H9 (cell line): ENCODE measurements at regions not wholly inside any gene's neighbourhood (a gene's known extent, or its start where the extent isn't known, plus 50 kb on each side); places are given as distances from the start of the nearest gene placed in this dataset.
A peak's percentile ranks its signal among the peaks of the same experiment; 100 is the strongest.

Experiments
- DNase-seq: peaks from one replicate; pipeline ENCODE4 v3.0.0-alpha.2; 2017
- H2AFZ ChIP-seq: one replicate; pipeline ENCODE4 v1.6.1; 2013; ENCODE audit warnings: mild to moderate bottlenecking, low read length, control low read depth, moderate library complexity
- H2AK5ac ChIP-seq: 2 replicates; pipeline ENCODE4 v1.6.1; 2013; ENCODE audit warnings: low read length, control low read depth, mixed read lengths; ENCODE audit not compliant: insufficient read length
- H2BK120ac ChIP-seq: one replicate; pipeline ENCODE4 v1.6.1; 2013; ENCODE audit warnings: low read depth, mild to moderate bottlenecking, low read length, control low read depth, inconsistent platforms; ENCODE audit not compliant: poor library complexity, severe bottlenecking
- H2BK12ac ChIP-seq: 2 replicates; pipeline ENCODE4 v1.6.1; 2013; ENCODE audit warnings: low read length, control low read depth, mixed read lengths, low read depth; ENCODE audit not compliant: insufficient read length
- H2BK15ac ChIP-seq: 2 replicates; pipeline ENCODE4 v1.6.1; 2013; ENCODE audit warnings: low read depth, low read length, control low read depth
- H2BK20ac ChIP-seq: one replicate; pipeline ENCODE4 v1.6.1; 2013; ENCODE audit warnings: low read depth, mild to moderate bottlenecking, low read length, control low read depth, inconsistent platforms; ENCODE audit not compliant: poor library complexity, severe bottlenecking
- H2BK5ac ChIP-seq: 2 replicates; pipeline ENCODE4 v1.6.1; 2013; ENCODE audit warnings: low read length, control low read depth, mixed read lengths; ENCODE audit not compliant: insufficient read length
- H3K14ac ChIP-seq: 2 replicates; pipeline ENCODE4 v1.6.1; 2013; ENCODE audit warnings: low read length, control low read depth; ENCODE audit not compliant: insufficient read depth
- H3K18ac ChIP-seq: 2 replicates; pipeline ENCODE4 v1.6.1; 2013; ENCODE audit warnings: low read depth, mild to moderate bottlenecking, mixed read lengths, low read length, control low read depth; ENCODE audit not compliant: insufficient read length
- H3K23ac ChIP-seq: 2 replicates; pipeline ENCODE4 v1.6.1; 2013; ENCODE audit warnings: low read length, control low read depth, mixed read lengths, low read depth; ENCODE audit not compliant: insufficient read length
- H3K23me2 ChIP-seq: 2 replicates; pipeline ENCODE4 v1.6.1; 2013; ENCODE audit warnings: low read depth, mild to moderate bottlenecking, mixed read lengths, low read length, control low read depth; ENCODE audit not compliant: insufficient read length, poor library complexity, severe bottlenecking
- H3K27ac ChIP-seq: 2 replicates; pipeline ENCODE4 v1.5.1; 2013; ENCODE audit warnings: low read length, control low read depth, mixed read lengths, low read depth; ENCODE audit not compliant: insufficient read length
- H3K27me3 ChIP-seq: 2 replicates; pipeline ENCODE4 v1.6.1; 2013; ENCODE audit warnings: low read length, control low read depth, inconsistent platforms; ENCODE audit not compliant: insufficient read depth
- H3K4ac ChIP-seq: 2 replicates; pipeline ENCODE4 v1.6.1; 2013; ENCODE audit warnings: low read depth, mild to moderate bottlenecking, control low read depth, inconsistent platforms, low read length, moderate library complexity
- H3K4me1 ChIP-seq: 2 replicates; pipeline ENCODE4 v1.6.1; 2013; ENCODE audit warnings: low read length, control low read depth, inconsistent platforms; ENCODE audit not compliant: insufficient read depth
- H3K4me2 ChIP-seq: 2 replicates; pipeline ENCODE4 v1.6.1; 2013; ENCODE audit warnings: low read length, control low read depth, mixed read lengths; ENCODE audit not compliant: insufficient read length, insufficient read depth
- H3K56ac ChIP-seq: 2 replicates; pipeline ENCODE4 v1.6.1; 2013; ENCODE audit warnings: low read depth, mild to moderate bottlenecking, mixed read lengths, low read length, control low read depth; ENCODE audit not compliant: insufficient read length
- H3K79me1 ChIP-seq: 2 replicates; pipeline ENCODE4 v1.6.1; 2013; ENCODE audit warnings: low read depth, mild to moderate bottlenecking, moderate library complexity, low read length, control low read depth, inconsistent platforms; ENCODE audit not compliant: insufficient read depth, poor library complexity, severe bottlenecking
- H3K79me2 ChIP-seq: 2 replicates; pipeline ENCODE4 v1.6.1; 2013; ENCODE audit warnings: low read length, control low read depth, inconsistent platforms; ENCODE audit not compliant: insufficient read depth
- H3K9ac ChIP-seq: 2 replicates; pipeline ENCODE4 v1.6.1; 2013; ENCODE audit warnings: low read length, control low read depth, mixed read lengths; ENCODE audit not compliant: insufficient read length; ENCODE audit errors: extremely low read depth
- H3K9me3 ChIP-seq: one replicate; pipeline ENCODE4 v1.6.1; 2013; ENCODE audit warnings: low read depth, low read length, inconsistent platforms; ENCODE audit not compliant: control insufficient read depth
- H3T11ph ChIP-seq: one replicate; pipeline ENCODE4 v1.6.1; 2013; ENCODE audit warnings: mild to moderate bottlenecking, low read length, control low read depth, inconsistent platforms
- H4K20me1 ChIP-seq: one replicate; pipeline ENCODE4 v1.6.1; 2013; ENCODE audit not compliant: control insufficient read depth, insufficient read length, insufficient read depth
- H4K5ac ChIP-seq: 2 replicates; pipeline ENCODE4 v1.6.1; 2013; ENCODE audit warnings: low read depth, mild to moderate bottlenecking, mixed read lengths, low read length, control low read depth; ENCODE audit not compliant: insufficient read length
- H4K8ac ChIP-seq: replicated peaks from 2 replicates; pipeline ENCODE4 v1.6.1; 2013; ENCODE audit warnings: low read length, control low read depth, mixed read lengths, low read depth; ENCODE audit not compliant: insufficient read length
- H4K91ac ChIP-seq: 2 replicates; pipeline ENCODE4 v1.6.1; 2013; ENCODE audit warnings: low read depth, mild to moderate bottlenecking, moderate library complexity, mixed read lengths, low read length, control low read depth; ENCODE audit not compliant: insufficient read length
- H3K27ac Mint-ChIP-seq, 3 experiments: 2 replicates in 2 of 3; 3 replicates in 1 of 3; pipeline ENCODE4 v1.8.0; 2020 to 2021; ENCODE audit warnings: mixed read lengths in 3 of 3, mild to moderate bottlenecking in 1 of 3, moderate library complexity in 1 of 3
- H3K27me3 Mint-ChIP-seq: 2 replicates; pipeline ENCODE4 v1.8.0; 2021; ENCODE audit warnings: low read depth, mild to moderate bottlenecking, moderate library complexity, mixed read lengths
- H3K36me3 Mint-ChIP-seq, 3 experiments: 2 replicates in 2 of 3; 3 replicates in 1 of 3; pipeline ENCODE4 v1.8.0; 2020 to 2021; ENCODE audit warnings: low read depth in 3 of 3, mixed read lengths in 3 of 3; ENCODE audit not compliant: insufficient read depth in 1 of 3
- H3K4me1 Mint-ChIP-seq, 2 experiments: 2 replicates each; pipeline ENCODE4 v1.8.0; 2020; ENCODE audit warnings: mixed read lengths in 2 of 2
- H3K4me3 Mint-ChIP-seq, 2 experiments: 2 replicates in 1 of 2; 3 replicates in 1 of 2; pipeline ENCODE4 v1.8.0; 2020 to 2021; ENCODE audit warnings: mild to moderate bottlenecking in 2 of 2, mixed read lengths in 2 of 2, moderate library complexity in 1 of 2
- H3K9me3 Mint-ChIP-seq, 2 experiments: 2 replicates in 1 of 2; 3 replicates in 1 of 2; pipeline ENCODE4 v1.8.0; 2020; ENCODE audit warnings: mild to moderate bottlenecking in 2 of 2, mixed read lengths in 2 of 2, moderate library complexity in 1 of 2
- WGBS: extraction: QIAGEN DNeasy Blood & Tissue Kit; methylation state at CpG from one replicate; pipeline ENCODE4 v1.1.7; 2013; ENCODE audit warnings: missing lambda C conversion rate, low lambda C conversion rate, mixed read lengths; ENCODE audit not compliant: insufficient read length; ENCODE audit errors: extremely low coverage; 5-methylcytosine and 5-hydroxymethylcytosine counted together
- TF ChIP-seq, protein P1 (sequence below): fragments of 200-600 bp; sonication (generic); conservative IDR thresholded peaks from 3 replicates; pipeline ENCODE4 v1.8.0; 2021; ENCODE audit warnings: antibody characterized with exemption, mild to moderate bottlenecking

- peak overlapping the region in 1 of 3 experiments; percentile 34; a peak in 2 of 7 replicates for H3K27ac Mint-ChIP-seq
- H2AFZ ChIP-seq = no peak overlapping the region
- no CpG with 5 or more reads among the region's 6 CpGs for WGBS
These were observed 135.3 kb upstream of the NEDD9 start for GRCh38 chr6:11367638-11368199.

More at GRCh38 chr6:11367638-11368199, 135.3 kb upstream of the NEDD9 start:
- Histone ChIP-seq H4K5ac (no peak overlapping the region), H3K27me3 (no peaks in the 10 kb centered on the region), H2AK5ac (no peak overlapping the region), H3K4ac (no peak overlapping the region), H3K56ac (no peak overlapping the region), H3K4me1 (no peaks in the 10 kb centered on the region), H2BK15ac (no peak overlapping the region), H3K18ac (no peak overlapping the region), H4K20me1 (no peaks in the 10 kb centered on the region), H4K8ac (no peak overlapping the region), H3K4me2 (no peak overlapping the region), H2BK12ac (no peak overlapping the region), H3K9ac (no peak overlapping the region), H3K27ac (no peak overlapping the region), H2BK20ac (no peak overlapping the region), H2BK120ac (no peak overlapping the region), H3K79me2 (0 out of 2 replicates have a peak, but pooled peaks cover 1% of the 10 kb centered on the region), H3K14ac (peak overlapping the region; percentile 40; the same call in 1 of the 2 replicates), H3T11ph (no peak overlapping the region), H3K79me1 (no peaks in the 10 kb centered on the region), H4K91ac (no peak overlapping the region), H3K23me2 (no peaks in the 10 kb centered on the region), H2BK5ac (no peak overlapping the region), H3K23ac (no peak overlapping the region), H3K9me3 (no peaks in the 10 kb centered on the region)
- Mint-ChIP-seq H3K4me1 (peaks cover 27% of the 10 kb centered on the region in 2 experiments), H3K36me3 (no peaks in the 10 kb centered on the region), H3K27me3 (peaks cover 3% of the 10 kb centered on the region; the same call in 1 of the 2 replicates), H3K9me3 (no peaks in the 10 kb centered on the region), H3K4me3 (no peak overlapping the region)
- TF ChIP-seq, protein P1, sequence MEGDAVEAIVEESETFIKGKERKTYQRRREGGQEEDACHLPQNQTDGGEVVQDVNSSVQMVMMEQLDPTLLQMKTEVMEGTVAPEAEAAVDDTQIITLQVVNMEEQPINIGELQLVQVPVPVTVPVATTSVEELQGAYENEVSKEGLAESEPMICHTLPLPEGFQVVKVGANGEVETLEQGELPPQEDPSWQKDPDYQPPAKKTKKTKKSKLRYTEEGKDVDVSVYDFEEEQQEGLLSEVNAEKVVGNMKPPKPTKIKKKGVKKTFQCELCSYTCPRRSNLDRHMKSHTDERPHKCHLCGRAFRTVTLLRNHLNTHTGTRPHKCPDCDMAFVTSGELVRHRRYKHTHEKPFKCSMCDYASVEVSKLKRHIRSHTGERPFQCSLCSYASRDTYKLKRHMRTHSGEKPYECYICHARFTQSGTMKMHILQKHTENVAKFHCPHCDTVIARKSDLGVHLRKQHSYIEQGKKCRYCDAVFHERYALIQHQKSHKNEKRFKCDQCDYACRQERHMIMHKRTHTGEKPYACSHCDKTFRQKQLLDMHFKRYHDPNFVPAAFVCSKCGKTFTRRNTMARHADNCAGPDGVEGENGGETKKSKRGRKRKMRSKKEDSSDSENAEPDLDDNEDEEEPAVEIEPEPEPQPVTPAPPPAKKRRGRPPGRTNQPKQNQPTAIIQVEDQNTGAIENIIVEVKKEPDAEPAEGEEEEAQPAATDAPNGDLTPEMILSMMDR = no peak
- DNase-seq = no peak
